Activated CD4-positive, alpha-beta T cell treated with anti-CD3 and anti-CD28 coated beads, Interleukin-2, amount 50 U/mL, for 16 hours (primary cell): ENCODE measurements at regions not wholly inside any gene's neighbourhood (a gene's known extent, or its start where the extent isn't known, plus 50 kb on each side); places are given as distances from the start of the nearest gene placed in this dataset.

ENCODE experiments used
- DNase-seq: peaks from one replicate; pipeline ENCODE4 v3.0.0-alpha.2; 2020

DNA sequence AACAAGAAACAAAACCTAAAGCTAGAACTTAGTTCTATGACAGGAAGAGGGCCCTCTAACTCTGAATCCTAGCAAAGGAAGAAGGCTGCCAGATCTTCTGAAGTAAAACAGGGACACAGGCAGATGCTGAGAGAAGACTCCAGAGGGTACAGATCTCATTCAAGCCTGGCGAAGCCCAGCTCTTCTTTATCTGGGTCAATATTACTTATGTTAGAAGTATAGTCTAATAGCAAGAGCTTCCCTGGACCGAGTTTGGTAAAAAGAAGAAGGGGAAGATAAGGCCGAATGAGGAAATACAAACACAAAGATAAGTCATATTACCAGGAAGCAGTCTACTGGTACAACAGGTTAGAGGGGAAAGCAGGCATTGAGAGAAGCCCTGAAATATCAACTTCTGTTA lies 79.9 kb upstream of the CCDC91 start:
- no peak for DNase-seq

DNA sequence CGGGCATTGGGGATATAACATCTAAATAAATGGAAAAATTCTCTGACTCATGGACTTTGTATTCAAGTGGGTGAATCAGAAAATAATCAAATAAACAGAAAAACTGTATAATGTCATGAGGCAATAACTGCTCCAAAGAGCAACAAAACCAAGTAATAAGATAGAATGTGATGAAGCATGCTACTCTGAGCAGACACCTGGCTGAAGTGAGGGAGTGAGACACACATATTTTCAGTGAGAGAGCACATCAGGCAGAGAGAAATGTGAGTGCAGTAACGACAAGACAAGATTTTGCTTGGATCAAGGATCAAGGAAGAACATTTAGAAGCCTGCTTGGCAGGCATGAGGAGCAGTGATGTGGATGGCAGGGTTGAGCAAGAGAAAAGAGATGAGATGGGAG lies 75.8 kb upstream of the CCDC91 start:
- DNase-seq: no peak

DNA sequence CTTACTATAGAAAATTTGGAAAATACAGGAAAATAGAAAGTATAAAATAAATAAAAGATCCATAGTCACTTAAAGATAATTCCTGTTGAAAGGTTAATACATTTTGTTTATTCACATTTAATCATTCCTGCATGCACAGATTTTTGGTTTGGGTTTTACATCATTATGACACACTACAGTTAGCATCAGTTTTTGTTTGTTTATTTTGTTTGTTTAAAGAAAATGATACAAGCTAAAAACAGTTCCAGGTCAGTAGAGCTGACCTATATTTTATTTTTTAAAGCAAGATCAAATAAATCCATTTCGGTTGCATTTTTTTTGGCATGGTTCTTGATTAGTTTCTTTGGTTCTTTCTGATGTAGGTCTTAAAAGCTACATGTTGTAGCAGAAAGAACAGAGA lies 68.8 kb upstream of the CCDC91 start:
- DNase-seq: no peak

DNA sequence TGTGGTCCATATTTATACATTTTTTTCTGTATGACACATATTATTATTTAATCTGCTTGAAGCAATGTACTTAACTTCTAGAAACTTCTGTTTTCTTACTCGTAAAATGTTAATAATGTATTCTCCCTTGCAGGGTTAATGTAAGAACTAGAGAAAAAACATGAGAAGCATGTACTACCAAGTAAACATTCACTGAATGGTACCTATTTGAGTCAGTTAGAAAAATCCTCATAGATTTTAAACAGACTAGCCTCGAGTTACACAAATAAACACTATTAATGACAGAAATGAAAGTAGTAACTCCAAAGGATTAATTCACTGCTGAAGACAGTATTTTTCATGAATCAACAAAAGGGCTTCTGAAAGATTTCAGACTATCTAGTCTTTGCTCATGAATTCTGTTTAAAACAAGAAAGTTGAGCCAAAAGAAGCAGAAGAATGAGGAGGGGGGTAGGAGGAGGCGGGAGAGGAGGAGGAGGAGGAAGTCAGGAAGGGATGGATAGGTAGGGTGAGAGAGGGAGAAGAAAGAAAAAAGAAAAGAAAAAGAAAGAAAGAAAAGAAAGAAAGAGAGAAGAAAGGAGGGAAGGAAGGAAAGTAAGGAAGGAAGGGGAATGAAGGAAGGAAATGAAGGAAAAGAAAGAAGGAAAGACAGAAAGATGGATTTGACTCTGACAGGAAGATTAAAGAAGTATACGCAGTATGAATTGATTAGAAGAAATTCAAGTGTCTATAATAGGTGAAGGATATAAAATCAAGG lies 68.2 kb upstream of the CCDC91 start:
- DNase-seq: no peak

DNA sequence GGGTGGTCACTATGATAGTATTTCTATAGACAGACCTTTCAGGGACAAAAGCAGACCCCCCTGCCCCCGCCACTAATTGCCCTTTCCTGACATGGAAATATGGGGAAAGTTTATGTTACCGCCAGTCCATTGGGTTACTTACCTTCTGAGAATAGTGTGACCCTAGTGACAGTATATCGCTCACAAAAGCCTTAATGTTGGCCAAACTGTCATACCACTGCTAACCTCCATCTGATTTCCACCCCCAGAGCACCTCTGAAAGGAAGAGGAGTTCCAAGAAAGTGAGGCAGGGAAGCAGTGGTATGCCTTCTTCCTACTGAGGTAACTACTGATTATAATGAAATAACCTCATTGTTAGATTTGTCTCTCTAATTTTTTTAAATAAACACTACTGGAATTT lies 67.5 kb upstream of the CCDC91 start:
- DNase-seq: no peak

DNA sequence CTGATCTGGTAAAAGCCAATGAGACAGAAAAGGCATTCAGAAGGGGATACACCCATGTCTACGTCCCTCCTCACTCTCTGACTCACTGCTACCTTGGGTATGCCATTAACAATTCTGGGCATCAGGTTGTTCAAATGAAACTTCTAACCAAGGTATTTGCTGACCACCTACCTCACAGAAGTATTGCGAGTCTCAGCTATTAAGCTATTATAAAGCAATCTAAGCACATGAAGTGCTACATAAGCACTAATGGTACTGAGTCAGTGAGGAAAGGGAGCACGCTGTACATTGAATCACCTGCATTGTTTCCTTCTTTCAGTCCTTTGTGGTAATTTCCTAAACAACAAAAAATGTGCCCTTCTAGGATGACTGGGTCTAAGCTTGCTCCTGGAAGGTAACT lies 62.8 kb upstream of the CCDC91 start:
- no peak for DNase-seq

DNA sequence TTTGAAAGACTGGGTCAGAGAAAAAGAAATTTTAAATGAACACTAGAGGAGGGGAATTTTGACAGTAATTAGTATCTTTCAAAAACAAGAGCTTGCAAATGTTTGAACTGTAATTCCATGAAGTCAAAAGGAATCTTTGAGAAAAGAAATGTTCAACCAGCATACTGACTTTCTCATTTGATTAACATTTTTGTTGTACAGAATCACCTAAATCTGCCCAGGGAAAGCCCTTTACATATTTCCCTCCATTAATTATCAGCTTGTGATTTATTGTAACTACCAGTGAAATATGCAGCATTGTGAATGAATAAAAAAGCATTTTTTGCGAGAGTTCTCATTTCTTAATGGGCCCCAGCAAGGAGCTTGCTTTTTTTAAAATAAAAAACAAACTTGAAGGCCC lies 61.2 kb upstream of the CCDC91 start:
- DNase-seq: no peak

DNA sequence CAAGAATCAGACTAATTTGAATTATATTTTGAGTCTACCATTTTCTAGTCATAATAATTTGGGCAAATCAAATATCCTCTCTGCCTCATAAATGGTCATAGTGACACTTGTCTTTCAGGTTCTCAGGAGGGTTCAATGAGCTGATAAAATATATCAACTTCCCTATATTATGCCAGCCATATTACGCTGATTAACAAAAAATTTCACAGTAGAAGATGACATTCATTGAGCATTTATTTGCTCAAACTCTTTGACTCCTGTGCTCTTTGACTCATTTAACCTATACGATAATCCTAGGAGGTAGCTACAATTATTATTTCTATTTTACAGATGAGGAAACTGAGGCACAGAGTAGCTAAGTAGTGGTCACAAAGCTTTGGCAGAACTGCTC lies 60.0 kb upstream of the CCDC91 start:
- no peak for DNase-seq

DNA sequence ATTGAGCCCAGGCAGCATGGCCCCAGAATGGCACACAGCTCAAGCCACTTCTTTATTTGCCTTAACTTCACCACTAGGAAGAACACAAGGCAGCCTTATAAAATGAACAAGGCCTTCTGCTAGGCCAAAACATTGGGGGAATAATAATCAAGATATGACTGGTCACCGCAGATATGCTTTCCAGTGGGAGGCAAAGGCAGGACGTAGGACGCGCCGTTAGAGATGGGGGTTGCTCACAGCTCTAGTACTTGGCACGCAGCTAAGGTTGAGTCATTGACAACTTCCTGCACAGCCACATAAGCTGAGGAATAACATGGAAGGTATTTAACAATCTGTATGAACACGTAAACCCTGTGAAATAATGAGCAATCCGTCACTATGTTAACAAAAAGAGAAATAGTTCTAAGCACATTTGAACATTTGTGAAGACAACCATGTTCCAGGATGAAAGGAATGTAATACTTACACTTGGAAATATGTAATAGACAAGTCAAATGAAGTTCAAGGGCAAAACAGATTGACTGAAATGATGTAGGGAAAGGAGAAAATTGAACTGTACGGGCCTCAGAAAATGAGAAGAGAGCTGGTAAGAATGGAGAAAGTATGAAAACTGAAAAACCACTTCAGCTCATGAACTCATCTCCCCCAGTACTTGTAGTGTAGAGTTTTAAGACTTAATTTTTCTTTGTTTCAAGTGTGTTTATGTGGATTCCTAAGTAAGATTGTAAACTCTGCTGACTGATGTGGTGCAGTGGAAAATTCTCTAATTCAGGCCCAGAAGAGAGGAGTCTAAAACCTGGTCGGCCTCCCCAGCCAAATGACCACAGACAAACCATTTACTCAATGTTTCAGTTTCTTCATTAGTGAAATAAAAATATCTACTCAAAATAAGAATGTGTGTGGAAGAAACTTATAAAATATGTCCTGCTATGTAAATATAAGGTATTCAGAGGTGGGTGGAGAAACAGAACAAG lies 59.3 kb upstream of the CCDC91 start:
- peak; percentile 34 for DNase-seq

DNA sequence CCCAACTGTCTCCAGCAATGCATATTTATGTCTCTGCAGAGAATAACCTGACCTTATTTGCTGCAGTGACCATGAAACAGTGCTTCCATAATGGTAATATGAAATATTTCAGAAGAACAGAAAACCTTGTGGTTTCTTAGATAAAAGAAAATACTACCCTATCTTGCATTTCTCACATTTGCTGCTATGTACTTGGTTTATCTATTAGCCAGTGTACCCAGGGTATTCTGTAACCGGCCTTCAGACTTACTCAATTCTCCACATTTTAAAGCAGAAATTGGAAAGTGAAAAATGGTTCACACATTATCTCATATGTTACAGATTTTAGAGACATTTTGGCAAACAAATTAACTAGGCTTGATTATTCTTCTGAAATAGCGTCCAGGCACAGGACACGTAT lies 57.9 kb upstream of the CCDC91 start:
- DNase-seq: no peak

DNA sequence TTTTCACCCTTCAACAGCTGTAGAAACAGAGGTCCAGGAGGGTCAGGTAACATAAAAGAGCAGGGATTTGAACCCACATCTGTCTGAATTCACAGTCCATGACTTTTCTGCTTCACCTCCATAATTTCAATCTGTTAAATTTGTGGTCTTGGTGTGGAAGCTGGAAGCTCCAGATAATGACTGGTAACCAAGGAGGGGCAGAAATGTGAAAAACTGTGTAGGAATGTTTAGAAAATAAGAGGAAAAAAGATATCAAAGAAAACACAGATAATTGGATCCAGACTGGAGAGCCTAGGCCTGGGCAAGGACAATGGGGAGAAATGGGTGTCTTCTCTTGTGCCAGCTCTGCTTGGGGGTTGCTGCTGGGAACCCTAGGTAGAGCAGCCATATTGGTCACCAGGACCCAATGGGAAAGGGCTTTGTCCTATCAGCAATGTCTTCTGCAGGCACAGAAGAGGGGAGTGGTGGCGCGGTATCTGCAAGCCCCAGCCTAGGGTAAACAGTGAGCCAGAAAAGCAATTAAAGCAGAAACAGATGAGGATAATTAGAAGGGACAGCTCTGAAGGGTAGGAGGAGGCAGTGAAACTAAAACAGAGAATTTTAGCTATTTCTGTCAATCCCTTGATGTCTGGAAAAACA lies 54.3 kb upstream of the CCDC91 start:
- DNase-seq: no peak

DNA sequence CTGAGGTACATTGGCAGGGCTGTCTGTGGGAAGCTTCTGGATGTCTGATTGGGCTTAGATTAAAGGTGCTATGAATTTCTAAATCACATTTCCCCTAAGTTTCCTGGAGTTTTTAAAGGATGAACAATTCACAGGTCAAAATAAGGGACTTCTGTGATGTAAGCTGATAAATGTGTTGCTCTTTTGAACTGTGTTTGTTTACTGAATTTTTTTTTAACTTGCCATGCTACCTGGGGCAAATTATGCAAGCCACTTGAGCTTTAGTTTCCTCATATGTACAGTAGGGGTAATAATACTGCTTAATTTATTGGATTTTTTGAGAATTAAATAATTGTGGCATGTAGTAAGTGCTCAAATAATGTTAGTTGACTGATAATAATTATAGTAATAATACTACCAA lies 52.8 kb upstream of the CCDC91 start:
- DNase-seq: no peak

DNA sequence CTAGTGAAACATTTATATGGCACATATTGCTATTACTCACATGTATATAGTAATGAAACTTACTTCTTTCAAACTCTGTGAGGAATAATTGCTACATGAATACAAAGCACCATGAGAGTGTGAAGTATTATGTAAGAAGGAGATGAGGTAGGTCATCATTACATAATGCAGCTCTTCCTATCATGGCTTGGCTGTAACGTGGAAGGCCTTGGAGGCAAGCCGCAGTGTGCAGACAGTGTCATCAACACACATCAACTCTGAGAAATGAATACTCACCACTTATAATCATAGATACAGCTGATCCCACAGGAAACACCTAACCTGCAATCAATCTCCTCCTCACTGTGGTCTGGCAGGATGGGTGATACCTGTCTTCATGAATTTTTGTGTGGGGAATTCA lies 49.9 kb upstream of the CCDC91 start:
- DNase-seq: no peak
